Neuronal stem cell (in vitro differentiated cells): ENCODE measurements at regions not wholly inside any gene's neighbourhood (a gene's known extent, or its start where the extent isn't known, plus 50 kb on each side); places are given as distances from the start of the nearest gene placed in this dataset.

Experiments used
- DNase-seq: peaks from one replicate; pipeline ENCODE4 v3.0.0-alpha.2; 2013; ENCODE audit warnings: low spot score
- H2AFZ ChIP-seq: one replicate; pipeline ENCODE4 v1.6.1; 2013; ENCODE audit warnings: mild to moderate bottlenecking, low read length, inconsistent platforms
- H2AK5ac ChIP-seq: 2 replicates; pipeline ENCODE4 v1.6.1; 2013; ENCODE audit warnings: low read depth, mild to moderate bottlenecking, inconsistent platforms, low read length, moderate library complexity, mixed read lengths
- H2BK120ac ChIP-seq: 2 replicates; pipeline ENCODE4 v1.6.1; 2013; ENCODE audit warnings: low read depth, mild to moderate bottlenecking, inconsistent platforms, low read length, moderate library complexity, mixed read lengths
- H2BK12ac ChIP-seq: one replicate; pipeline ENCODE4 v1.6.1; 2013; ENCODE audit warnings: low read length, inconsistent platforms
- H2BK15ac ChIP-seq: 2 replicates; pipeline ENCODE4 v1.6.1; 2013; ENCODE audit warnings: mild to moderate bottlenecking, low read length, inconsistent platforms, mixed read lengths
- H2BK5ac ChIP-seq: one replicate; pipeline ENCODE4 v1.6.1; 2013; ENCODE audit warnings: inconsistent platforms, mild to moderate bottlenecking, low read length, moderate library complexity
- H3K14ac ChIP-seq: one replicate; pipeline ENCODE4 v1.6.1; 2013; ENCODE audit warnings: low read length, inconsistent platforms
- H3K18ac ChIP-seq: 2 replicates; pipeline ENCODE4 v1.6.1; 2013; ENCODE audit warnings: low read length, inconsistent platforms
- H3K23ac ChIP-seq: 2 replicates; pipeline ENCODE4 v1.6.1; 2013; ENCODE audit warnings: low read depth, mild to moderate bottlenecking, mixed read lengths, low read length, inconsistent platforms; ENCODE audit not compliant: poor library complexity
- H3K27ac ChIP-seq: replicated peaks from 3 replicates; pipeline ENCODE4 v1.5.1; 2013; ENCODE audit warnings: low read length, inconsistent platforms
- H3K27me3 ChIP-seq, 3 experiments: 2 replicates each; pipeline ENCODE4 v1.6.1; 2013; ENCODE audit warnings: low read length in 3 of 3, mild to moderate bottlenecking in 2 of 3, inconsistent platforms in 1 of 3, low read depth in 1 of 3, mixed read lengths in 1 of 3, moderate library complexity in 1 of 3; ENCODE audit not compliant: control insufficient read depth in 3 of 3, insufficient read depth in 3 of 3
- H3K36me3 ChIP-seq, 2 donors: replicated peaks in 1 of 2; 2 replicates each; pipeline ENCODE4 v1.6.1; 2013; ENCODE audit warnings: low read length in 2 of 2; ENCODE audit not compliant: control insufficient read depth in 2 of 2, insufficient read depth in 2 of 2
- H3K4ac ChIP-seq: 2 replicates; pipeline ENCODE4 v1.6.1; 2013; ENCODE audit warnings: inconsistent platforms, mild to moderate bottlenecking, low read length, moderate library complexity
- H3K4me1 ChIP-seq, 2 donors: 1 replicate in 1 of 2; 2 replicates in 1 of 2; pipeline ENCODE4 v1.6.1; 2013; ENCODE audit warnings: low read length in 2 of 2, low read depth in 1 of 2; ENCODE audit not compliant: control insufficient read depth in 2 of 2, insufficient read depth in 1 of 2
- H3K4me2 ChIP-seq: one replicate; pipeline ENCODE4 v1.6.1; 2013; ENCODE audit warnings: mild to moderate bottlenecking, low read length, inconsistent platforms; ENCODE audit not compliant: insufficient read depth, poor library complexity, severe bottlenecking
- H3K4me3 ChIP-seq, 2 donors: 2 replicates each; pipeline ENCODE4 v1.5.1; 2013; ENCODE audit warnings: low read length in 2 of 2, mild to moderate bottlenecking in 2 of 2, inconsistent platforms in 1 of 2, moderate library complexity in 1 of 2
- H3K79me1 ChIP-seq: one replicate; pipeline ENCODE4 v1.6.1; 2013; ENCODE audit warnings: low read depth, mild to moderate bottlenecking, inconsistent platforms, low read length, moderate library complexity
- H3K9ac ChIP-seq: one replicate; pipeline ENCODE4 v1.6.1; 2013; ENCODE audit warnings: mild to moderate bottlenecking, low read depth, low read length, inconsistent platforms; ENCODE audit not compliant: poor library complexity
- H3K9me3 ChIP-seq, 2 donors: replicated peaks in 1 of 2; 2 replicates each; pipeline versions ENCODE3 to v1.6.1; 2013; ENCODE audit warnings: low read length in 2 of 2, mild to moderate bottlenecking in 2 of 2, inconsistent platforms in 1 of 2, low read depth in 1 of 2, mixed read lengths in 1 of 2, moderate library complexity in 1 of 2; ENCODE audit not compliant: control insufficient read depth in 2 of 2, insufficient read depth in 1 of 2
- H4K8ac ChIP-seq: one replicate; pipeline ENCODE4 v1.6.1; 2013; ENCODE audit warnings: low read depth, mild to moderate bottlenecking, inconsistent platforms, low read length, moderate library complexity
- H4K91ac ChIP-seq: one replicate; pipeline ENCODE4 v1.6.1; 2013; ENCODE audit warnings: low read length, low read depth, mild to moderate bottlenecking, inconsistent platforms; ENCODE audit not compliant: poor library complexity
- WGBS, 2 donors: extraction: QIAGEN DNeasy Blood & Tissue Kit; methylation state at CpG; one replicate each; pipeline ENCODE4 v1.1.7; 2013; ENCODE audit warnings: missing lambda C conversion rate in 2 of 2, mixed read lengths in 1 of 2; ENCODE audit not compliant: insufficient read length in 2 of 2, insufficient replicate concordance in 1 of 2; ENCODE audit errors: extremely low coverage in 2 of 2; 5-methylcytosine and 5-hydroxymethylcytosine counted together

GRCh38 chr18:30469091-30469490, 573.5 kb downstream of the DSC3 start:
- H3K27me3 ChIP-seq: no peaks in the 10 kb centered on the region
- no peak overlapping the region for H3K9ac ChIP-seq
- H3K4me3 ChIP-seq: no peak overlapping the region
- H3K4ac ChIP-seq: no peak overlapping the region
- no peak overlapping the region for H4K8ac ChIP-seq
- no peaks in the 10 kb centered on the region for H3K36me3 ChIP-seq
- no peaks in the 10 kb centered on the region for H3K79me1 ChIP-seq
- H3K27ac ChIP-seq: no peak overlapping the region
- no peak overlapping the region for H2BK12ac ChIP-seq
- no peak overlapping the region for H3K4me2 ChIP-seq
- H2BK15ac ChIP-seq: no peak overlapping the region
- H2AK5ac ChIP-seq: no peak overlapping the region
- H3K14ac ChIP-seq: no peak overlapping the region
- H2AFZ ChIP-seq: no peak overlapping the region
- H2BK120ac ChIP-seq: no peak overlapping the region
- no peaks in the 10 kb centered on the region for H3K9me3 ChIP-seq
- no CpG with 5 or more reads among the region's 4 CpGs for WGBS, 2 donors
- no peaks in the 10 kb centered on the region for H3K4me1 ChIP-seq
- H3K18ac ChIP-seq: no peak overlapping the region
- H3K23ac ChIP-seq: no peak overlapping the region
- no peak overlapping the region for H4K91ac ChIP-seq
- DNase-seq: no peak
- H2BK5ac ChIP-seq: no peak overlapping the region

- H2BK120ac ChIP-seq: no peak overlapping the region
- H3K4ac ChIP-seq: no peak overlapping the region
- no peak overlapping the region for H2AK5ac ChIP-seq
- no peak overlapping the region for H2BK12ac ChIP-seq
- H3K36me3 ChIP-seq: no peaks in the 10 kb centered on the region
- H2BK5ac ChIP-seq: no peak overlapping the region
- no peak overlapping the region for H4K91ac ChIP-seq
- H3K9me3 ChIP-seq: no peaks in the 10 kb centered on the region
- H3K9ac ChIP-seq: no peak overlapping the region
- no peak overlapping the region for H3K14ac ChIP-seq
- no peak overlapping the region for H3K4me3 ChIP-seq
- H3K23ac ChIP-seq: no peak overlapping the region
- no peaks in the 10 kb centered on the region for H3K27me3 ChIP-seq
- DNase-seq: no peak
- no peak overlapping the region for H3K4me2 ChIP-seq
- H2BK15ac ChIP-seq: no peak overlapping the region
- H2AFZ ChIP-seq: no peak overlapping the region
- no peak overlapping the region for H3K18ac ChIP-seq
- no peak overlapping the region for H4K8ac ChIP-seq
- no peaks in the 10 kb centered on the region for H3K4me1 ChIP-seq
- no peaks in the 10 kb centered on the region for H3K79me1 ChIP-seq
- WGBS, 2 donors: no CpG with 5 or more reads among the region's 3 CpGs
- H3K27ac ChIP-seq: no peak overlapping the region
Measured at GRCh38 chr18:30465096-30465495, 577.4 kb downstream of the DSC3 start.

GRCh38 chr18:30457156-30457555, 585.4 kb downstream of the DSC3 start:
- no peaks in the 10 kb centered on the region for H3K79me1 ChIP-seq
- no peaks in the 10 kb centered on the region for H3K9me3 ChIP-seq
- no peaks in the 10 kb centered on the region for H3K36me3 ChIP-seq
- no peak overlapping the region for H2BK12ac ChIP-seq
- H2BK120ac ChIP-seq: no peak overlapping the region
- no peak overlapping the region for H4K8ac ChIP-seq
- no peak overlapping the region for H3K9ac ChIP-seq
- no peak overlapping the region for H3K4me3 ChIP-seq
- H2BK15ac ChIP-seq: no peak overlapping the region
- H3K4ac ChIP-seq: no peak overlapping the region
- no peak overlapping the region for H3K4me2 ChIP-seq
- no peak overlapping the region for H3K14ac ChIP-seq
- H3K27ac ChIP-seq: no peak overlapping the region
- H3K18ac ChIP-seq: no peak overlapping the region
- H4K91ac ChIP-seq: no peak overlapping the region
- no peaks in the 10 kb centered on the region for H3K4me1 ChIP-seq
- H3K27me3 ChIP-seq: no peaks in the 10 kb centered on the region
- no peak for DNase-seq
- no peak overlapping the region for H2AFZ ChIP-seq
- no CpG with 5 or more reads among the region's 1 CpG for WGBS, 2 donors
- no peak overlapping the region for H2BK5ac ChIP-seq
- no peak overlapping the region for H3K23ac ChIP-seq
- no peak overlapping the region for H2AK5ac ChIP-seq

- Histone ChIP-seq H3K18ac (no peak overlapping the region), H3K9ac (no peak overlapping the region), H2BK5ac (no peak overlapping the region), H2BK15ac (no peak overlapping the region), H2BK12ac (no peak overlapping the region), H3K23ac (no peak overlapping the region), H3K9me3 (no peaks in the 10 kb centered on the region), H2BK120ac (no peak overlapping the region), H2AFZ (no peak overlapping the region), H3K36me3 (no peaks in the 10 kb centered on the region), H3K4ac (no peak overlapping the region), H2AK5ac (no peak overlapping the region), H3K27ac (no peak overlapping the region), H3K79me1 (no peaks in the 10 kb centered on the region), H3K27me3 (no peaks in the 10 kb centered on the region), H4K8ac (no peak overlapping the region), H4K91ac (no peak overlapping the region), H3K14ac (no peak overlapping the region), H3K4me3 (no peak overlapping the region), H3K4me2 (no peak overlapping the region), H3K4me1 (no peaks in the 10 kb centered on the region)
- DNase-seq: no peak
- WGBS, 2 donors: no CpG with 5 or more reads among the region's 2 CpGs
Measured at GRCh38 chr18:30455741-30456140, 586.8 kb downstream of the DSC3 start.
